ENCODE measurements at regions not wholly inside any gene's neighbourhood (a gene's known extent, or its start where the extent isn't known, plus 50 kb on each side); places are given as distances from the start of the nearest gene placed in this dataset.
"Not testable (repeated sequence)": the region's sequence is repeated elsewhere in the genome, so short reads cannot be mapped to it uniquely, and the experiment has no call there.

DNA sequence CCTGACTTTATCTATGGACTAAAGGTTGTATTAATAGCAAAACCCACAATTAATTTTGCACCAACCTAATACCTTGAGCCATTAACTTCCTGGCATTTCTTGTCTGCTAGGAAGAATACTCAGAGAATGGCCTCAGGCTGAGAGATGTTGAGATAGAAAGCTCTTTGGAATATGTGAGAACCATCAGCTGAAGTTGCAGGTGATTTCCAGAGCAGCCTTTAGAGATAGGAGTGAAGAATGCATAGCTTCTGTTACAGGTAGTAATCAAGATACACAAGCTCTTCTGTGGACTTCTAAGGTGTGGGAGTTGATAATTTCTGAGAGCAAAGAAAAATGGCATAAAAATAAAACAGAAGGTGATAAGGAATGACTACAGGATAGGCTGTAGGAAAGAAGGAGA, 669.3 kb upstream of the SEMA6D start:
- TF ChIP-seq, protein P1, sequence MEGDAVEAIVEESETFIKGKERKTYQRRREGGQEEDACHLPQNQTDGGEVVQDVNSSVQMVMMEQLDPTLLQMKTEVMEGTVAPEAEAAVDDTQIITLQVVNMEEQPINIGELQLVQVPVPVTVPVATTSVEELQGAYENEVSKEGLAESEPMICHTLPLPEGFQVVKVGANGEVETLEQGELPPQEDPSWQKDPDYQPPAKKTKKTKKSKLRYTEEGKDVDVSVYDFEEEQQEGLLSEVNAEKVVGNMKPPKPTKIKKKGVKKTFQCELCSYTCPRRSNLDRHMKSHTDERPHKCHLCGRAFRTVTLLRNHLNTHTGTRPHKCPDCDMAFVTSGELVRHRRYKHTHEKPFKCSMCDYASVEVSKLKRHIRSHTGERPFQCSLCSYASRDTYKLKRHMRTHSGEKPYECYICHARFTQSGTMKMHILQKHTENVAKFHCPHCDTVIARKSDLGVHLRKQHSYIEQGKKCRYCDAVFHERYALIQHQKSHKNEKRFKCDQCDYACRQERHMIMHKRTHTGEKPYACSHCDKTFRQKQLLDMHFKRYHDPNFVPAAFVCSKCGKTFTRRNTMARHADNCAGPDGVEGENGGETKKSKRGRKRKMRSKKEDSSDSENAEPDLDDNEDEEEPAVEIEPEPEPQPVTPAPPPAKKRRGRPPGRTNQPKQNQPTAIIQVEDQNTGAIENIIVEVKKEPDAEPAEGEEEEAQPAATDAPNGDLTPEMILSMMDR (IDR thresholded peaks at IDR 0.05), result not testable (repeated sequence)
- not testable (repeated sequence) for TF ChIP-seq POLR2A (IDR thresholded peaks at IDR 0.05)

Measured in esophagus squamous epithelium (tissue), 4 donors.